ENCODE measurements at regions not wholly inside any gene's neighbourhood (a gene's known extent, or its start where the extent isn't known, plus 50 kb on each side); places are given as distances from the start of the nearest gene placed in this dataset.

GRCh38 chr6:154945271-154945890 lies 49.7 kb upstream of the TIAM2 start:
- TF ChIP-seq, protein P1, sequence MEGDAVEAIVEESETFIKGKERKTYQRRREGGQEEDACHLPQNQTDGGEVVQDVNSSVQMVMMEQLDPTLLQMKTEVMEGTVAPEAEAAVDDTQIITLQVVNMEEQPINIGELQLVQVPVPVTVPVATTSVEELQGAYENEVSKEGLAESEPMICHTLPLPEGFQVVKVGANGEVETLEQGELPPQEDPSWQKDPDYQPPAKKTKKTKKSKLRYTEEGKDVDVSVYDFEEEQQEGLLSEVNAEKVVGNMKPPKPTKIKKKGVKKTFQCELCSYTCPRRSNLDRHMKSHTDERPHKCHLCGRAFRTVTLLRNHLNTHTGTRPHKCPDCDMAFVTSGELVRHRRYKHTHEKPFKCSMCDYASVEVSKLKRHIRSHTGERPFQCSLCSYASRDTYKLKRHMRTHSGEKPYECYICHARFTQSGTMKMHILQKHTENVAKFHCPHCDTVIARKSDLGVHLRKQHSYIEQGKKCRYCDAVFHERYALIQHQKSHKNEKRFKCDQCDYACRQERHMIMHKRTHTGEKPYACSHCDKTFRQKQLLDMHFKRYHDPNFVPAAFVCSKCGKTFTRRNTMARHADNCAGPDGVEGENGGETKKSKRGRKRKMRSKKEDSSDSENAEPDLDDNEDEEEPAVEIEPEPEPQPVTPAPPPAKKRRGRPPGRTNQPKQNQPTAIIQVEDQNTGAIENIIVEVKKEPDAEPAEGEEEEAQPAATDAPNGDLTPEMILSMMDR (conservative IDR thresholded peaks at IDR 0.05; ENCODE audit: low read depth, low read length): no peak
- no peak overlapping the region for H3K4me3 ChIP-seq (ENCODE audit: low read length)
- no peak for DNase-seq (ENCODE audit: low read depth)
